HepG2 (cell line): ENCODE measurements at regions not wholly inside any gene's neighbourhood (a gene's known extent, or its start where the extent isn't known, plus 50 kb on each side); places are given as distances from the start of the nearest gene placed in this dataset.

ENCODE experiments used
- ATAC-seq: fragments of 200-7000 bp; cut with Tn5 transposase; 3 replicates; pipeline ENCODE4 v1.9.1; 2020; ENCODE audit warnings: mild to moderate bottlenecking, moderate library complexity
- BruUV-seq: library from RNA; stranded (reverse); fragments of 400-500 nt; replicated peaks from 2 replicates; lab custom pipeline; 2021; lab: Mats Ljungman, UMichigan
- CTCF ChIA-PET: fragments of 300-600 bp; formaldehyde crosslinking; extraction: SDS; loops from one replicate; lab custom pipeline; 2021; ENCODE audit warnings: low total read pairs, inconsistent platforms, low intra/inter-chr PET ratio; lab: Yijun Ruan, JAX
- POLR2A ChIA-PET: fragments of 350-600 bp; sonication (Branson Sonifier 250); formaldehyde crosslinking; loops from one replicate; lab custom pipeline; 2020; ENCODE audit warnings: antibody characterized with exemption, inconsistent platforms; lab: Yijun Ruan, JAX
- DNase-seq: peaks from one replicate; pipeline ENCODE4 v3.0.0-alpha.2; 2015; ENCODE audit warnings: low spot score
- FAIRE-seq: peaks from 3 replicates; lab custom pipeline; 2011; peaks lifted over from hg19 to GRCh38; lab: Jason Lieb, UNC
- H2AFZ ChIP-seq: one replicate; pipeline ENCODE4 v1.6.1; 2011; ENCODE audit warnings: low read length, inconsistent platforms
- H3K27ac ChIP-seq: fragments of 300-600 bp; 3 replicates; pipeline ENCODE4 v1.8.0; 2011; ENCODE audit warnings: mixed run types, mild to moderate bottlenecking, mixed read lengths, low read length, inconsistent platforms; ENCODE audit not compliant: insufficient read depth; ENCODE audit errors: extremely low read length
- H3K27me3 ChIP-seq, 2 experiments: fragments of 200-600 bp in 1 of 2; 2 replicates in 1 of 2; 3 replicates in 1 of 2; pipeline versions ENCODE4 v1.6.0 to v1.8.0; 2011; ENCODE audit warnings: low read length in 2 of 2, mild to moderate bottlenecking in 2 of 2, moderate library complexity in 2 of 2, inconsistent platforms in 1 of 2; ENCODE audit not compliant: insufficient read depth in 2 of 2, control insufficient read depth in 1 of 2
- H3K36me3 ChIP-seq, 2 experiments: fragments of 200-600 bp in 1 of 2; replicated peaks in 1 of 2; 2 replicates in 1 of 2; 3 replicates in 1 of 2; pipeline versions ENCODE4 v1.5.1 to v1.8.0; 2011; ENCODE audit warnings: low read length in 2 of 2, inconsistent platforms in 1 of 2; ENCODE audit not compliant: insufficient read depth in 2 of 2, control insufficient read depth in 1 of 2
- H3K4me1 ChIP-seq: 2 replicates; pipeline ENCODE4 v1.5.1; 2012; ENCODE audit warnings: low read length, inconsistent platforms; ENCODE audit not compliant: insufficient read depth
- H3K4me2 ChIP-seq: 2 replicates; pipeline ENCODE4 v1.6.0; 2011; ENCODE audit warnings: low read depth, low read length, inconsistent platforms
- H3K4me3 ChIP-seq, 3 experiments: fragments of 200-600 bp in 1 of 3; sonication (generic), shearing (Covaris generic) in 1 of 3; replicated peaks in 1 of 3; 2 replicates each; pipeline ENCODE4 v1.5.1; 2011 to 2016; ENCODE audit warnings: low read length in 3 of 3, inconsistent platforms in 2 of 3, low read depth in 2 of 3, mild to moderate bottlenecking in 2 of 3, control low read depth in 1 of 3, mixed read lengths in 1 of 3; ENCODE audit not compliant: insufficient read depth in 1 of 3
- H3K79me2 ChIP-seq: one replicate; pipeline ENCODE4 v1.6.1; 2011; ENCODE audit warnings: low read length, inconsistent platforms; ENCODE audit not compliant: insufficient read depth
- H3K9ac ChIP-seq: 2 replicates; pipeline ENCODE4 v1.6.0; 2011; ENCODE audit warnings: mild to moderate bottlenecking, low read depth, low read length, inconsistent platforms; ENCODE audit not compliant: insufficient read depth
- H3K9me3 ChIP-seq: 2 replicates; pipeline ENCODE4 v1.5.1; 2012; ENCODE audit warnings: mild to moderate bottlenecking, low read length
- H4K20me1 ChIP-seq: 2 replicates; pipeline ENCODE4 v1.6.0; 2011; ENCODE audit warnings: inconsistent platforms, mild to moderate bottlenecking, low read length, moderate library complexity; ENCODE audit not compliant: insufficient read depth
- HMG20A ChIP-seq: IDR thresholded peaks from 2 replicates; pipeline ENCODE4 v1.6.1; 2016; ENCODE audit warnings: borderline replicate concordance
- NFRKB ChIP-seq: fragments of 450-650 bp; IDR thresholded peaks from 2 replicates; pipeline ENCODE4 v1.6.1; 2017
- PHF20 ChIP-seq: sonication (generic); formaldehyde crosslinking; IDR thresholded peaks from 2 replicates; pipeline ENCODE4 v1.5.0; 2020; ENCODE audit warnings: mild to moderate bottlenecking, missing genetic modification reagents
- SETDB1 ChIP-seq: sonication (generic); formaldehyde crosslinking; IDR thresholded peaks from 2 replicates; pipeline ENCODE4 v1.5.1; 2020; ENCODE audit warnings: missing genetic modification reagents, mild to moderate bottlenecking, borderline replicate concordance
- TMF1 ChIP-seq: sonication (generic); formaldehyde crosslinking; IDR thresholded peaks from 2 replicates; pipeline ENCODE4 v1.8.1; 2022; ENCODE audit warnings: low read depth, missing genetic modification reagents
- ZNF326 ChIP-seq: sonication (generic); formaldehyde crosslinking; IDR thresholded peaks from 2 replicates; pipeline ENCODE4 v1.4.0; 2020; ENCODE audit warnings: missing genetic modification reagents, borderline replicate concordance
- ZNF431 ChIP-seq: sonication (generic); formaldehyde crosslinking; IDR thresholded peaks from 2 replicates; pipeline ENCODE4 v1.9.0; 2022; ENCODE audit warnings: missing genetic modification reagents, low read depth, mild to moderate bottlenecking, borderline replicate concordance
- ZNF468 ChIP-seq: sonication (generic); formaldehyde crosslinking; IDR thresholded peaks from 2 replicates; pipeline ENCODE4 v1.8.0; 2022; ENCODE audit warnings: mild to moderate bottlenecking, moderate library complexity, missing genetic modification reagents
- ZNF496 ChIP-seq: sonication (generic); formaldehyde crosslinking; IDR thresholded peaks from 2 replicates; pipeline ENCODE4 v1.8.1; 2023; ENCODE audit warnings: mild to moderate bottlenecking, moderate library complexity, missing genetic modification reagents; ENCODE audit not compliant: insufficient replicate concordance
- ZNF567 ChIP-seq: sonication (generic); formaldehyde crosslinking; IDR thresholded peaks from 2 replicates; pipeline ENCODE4 v1.8.1; 2023; ENCODE audit warnings: mild to moderate bottlenecking, missing genetic modification reagents, borderline replicate concordance
- WGBS: methylation state at CpG from one replicate; pipeline ENCODE4 v1.1.6; 2017; ENCODE audit warnings: low lambda C conversion rate; 5-methylcytosine and 5-hydroxymethylcytosine counted together
- in situ Hi-C: cut with HindIII; loops from 2 replicates; pipeline ENCODE4 v1.10.0; 2017; ENCODE audit warnings: low pct_unique_long_range_greater_than_20kb; ENCODE audit not compliant: extremely low pct_ligation_motif_present
- intact Hi-C: fragments of 100-400 bp; cut with micrococcal nuclease; formaldehyde crosslinking; loops from one replicate; pipeline ENCODE4 v1.10.0; 2022; ENCODE audit not compliant: unreplicated experiment
- TF ChIP-seq, protein P1 (sequence below): sonication (generic); formaldehyde crosslinking; IDR thresholded peaks from 2 replicates; pipeline ENCODE4 v1.4.0; 2020; ENCODE audit warnings: missing genetic modification reagents, borderline replicate concordance
- TF ChIP-seq, protein P2 (sequence below): sonication (generic); formaldehyde crosslinking; conservative IDR thresholded peaks from 2 replicates; pipeline ENCODE4 v1.8.1; 2023; ENCODE audit warnings: missing genetic modification reagents

DNA sequence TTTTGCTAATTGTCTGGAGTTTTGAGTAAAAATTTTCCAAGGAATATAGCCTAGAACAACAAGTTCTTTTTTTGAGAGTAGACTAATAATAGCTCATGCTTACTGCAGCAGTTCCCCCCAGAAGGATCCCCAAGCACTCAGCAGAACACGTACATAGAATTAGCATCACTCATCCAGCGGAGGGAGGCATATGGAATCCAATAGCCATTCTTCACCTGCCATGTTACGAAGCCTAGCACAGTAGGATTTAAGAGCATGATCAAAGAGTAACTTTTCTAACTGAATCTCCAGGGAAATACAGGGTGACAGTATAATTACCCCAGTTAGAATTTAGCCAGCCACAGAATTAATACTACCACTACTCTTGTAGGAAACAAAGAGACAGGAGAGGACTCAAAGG lies 511.7 kb upstream of the NOX3 start:
- no peak for ATAC-seq

More for the DNA sequence above, 511.7 kb upstream of the NOX3 start:
- Histone ChIP-seq H3K4me3 (no peak overlapping the region), H2AFZ (no peak overlapping the region), H3K9ac (no peak overlapping the region), H4K20me1 (no peaks in the 10 kb centered on the region), H3K36me3 (no peaks in the 10 kb centered on the region), H3K4me1 (peaks cover 10% of the 10 kb centered on the region; the same call in 1 of the 2 replicates), H3K27ac (no peak overlapping the region), H3K79me2 (no peaks in the 10 kb centered on the region), H3K27me3 (no peaks in the 10 kb centered on the region), H3K4me2 (no peak overlapping the region), H3K9me3 (no peaks in the 10 kb centered on the region)
- intact Hi-C loops (no loop called here), in situ Hi-C loops (no loop called here)
- no peak for FAIRE-seq
- TF ChIP-seq ZNF496 (CRISPR knock-in tag) (no peak), NFRKB (no peak), ZNF468 (CRISPR knock-in tag) (no peak), PHF20 (CRISPR knock-in tag) (no peak), HMG20A (no peak), ZNF567 (CRISPR knock-in tag) (no peak), ZNF431 (no peak), ZNF326 (CRISPR knock-in tag) (no peak), SETDB1 (CRISPR knock-in tag) (no peak), TMF1 (CRISPR knock-in tag) (no peak)
- TF ChIP-seq, protein P1, sequence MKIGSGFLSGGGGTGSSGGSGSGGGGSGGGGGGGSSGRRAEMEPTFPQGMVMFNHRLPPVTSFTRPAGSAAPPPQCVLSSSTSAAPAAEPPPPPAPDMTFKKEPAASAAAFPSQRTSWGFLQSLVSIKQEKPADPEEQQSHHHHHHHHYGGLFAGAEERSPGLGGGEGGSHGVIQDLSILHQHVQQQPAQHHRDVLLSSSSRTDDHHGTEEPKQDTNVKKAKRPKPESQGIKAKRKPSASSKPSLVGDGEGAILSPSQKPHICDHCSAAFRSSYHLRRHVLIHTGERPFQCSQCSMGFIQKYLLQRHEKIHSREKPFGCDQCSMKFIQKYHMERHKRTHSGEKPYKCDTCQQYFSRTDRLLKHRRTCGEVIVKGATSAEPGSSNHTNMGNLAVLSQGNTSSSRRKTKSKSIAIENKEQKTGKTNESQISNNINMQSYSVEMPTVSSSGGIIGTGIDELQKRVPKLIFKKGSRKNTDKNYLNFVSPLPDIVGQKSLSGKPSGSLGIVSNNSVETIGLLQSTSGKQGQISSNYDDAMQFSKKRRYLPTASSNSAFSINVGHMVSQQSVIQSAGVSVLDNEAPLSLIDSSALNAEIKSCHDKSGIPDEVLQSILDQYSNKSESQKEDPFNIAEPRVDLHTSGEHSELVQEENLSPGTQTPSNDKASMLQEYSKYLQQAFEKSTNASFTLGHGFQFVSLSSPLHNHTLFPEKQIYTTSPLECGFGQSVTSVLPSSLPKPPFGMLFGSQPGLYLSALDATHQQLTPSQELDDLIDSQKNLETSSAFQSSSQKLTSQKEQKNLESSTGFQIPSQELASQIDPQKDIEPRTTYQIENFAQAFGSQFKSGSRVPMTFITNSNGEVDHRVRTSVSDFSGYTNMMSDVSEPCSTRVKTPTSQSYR: no peak
- TF ChIP-seq, protein P2, sequence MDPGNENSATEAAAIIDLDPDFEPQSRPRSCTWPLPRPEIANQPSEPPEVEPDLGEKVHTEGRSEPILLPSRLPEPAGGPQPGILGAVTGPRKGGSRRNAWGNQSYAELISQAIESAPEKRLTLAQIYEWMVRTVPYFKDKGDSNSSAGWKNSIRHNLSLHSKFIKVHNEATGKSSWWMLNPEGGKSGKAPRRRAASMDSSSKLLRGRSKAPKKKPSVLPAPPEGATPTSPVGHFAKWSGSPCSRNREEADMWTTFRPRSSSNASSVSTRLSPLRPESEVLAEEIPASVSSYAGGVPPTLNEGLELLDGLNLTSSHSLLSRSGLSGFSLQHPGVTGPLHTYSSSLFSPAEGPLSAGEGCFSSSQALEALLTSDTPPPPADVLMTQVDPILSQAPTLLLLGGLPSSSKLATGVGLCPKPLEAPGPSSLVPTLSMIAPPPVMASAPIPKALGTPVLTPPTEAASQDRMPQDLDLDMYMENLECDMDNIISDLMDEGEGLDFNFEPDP (CRISPR knock-in tag): no peak
- BruUV-seq: no TSS peak
- no peak for DNase-seq
- ChIA-PET POLR2A (no interaction called here), CTCF (no interaction called here)
- WGBS: 11% methylated on average over 3 of the region's 3 CpGs
